HEK293T (cell line): ENCODE measurements at regions not wholly inside any gene's neighbourhood (a gene's known extent, or its start where the extent isn't known, plus 50 kb on each side); places are given as distances from the start of the nearest gene placed in this dataset.

ENCODE experiments used
- BHLHE40 ChIP-seq: fragments of 450-650 bp; IDR thresholded peaks from 2 replicates; pipeline ENCODE4 v1.6.1; 2016; ENCODE audit warnings: mild to moderate bottlenecking, moderate library complexity, borderline replicate concordance
- ELF4 ChIP-seq: fragments of 450-650 bp; IDR thresholded peaks from 2 replicates; pipeline ENCODE4 v1.6.1; 2017; ENCODE audit warnings: antibody characterized with exemption
- FOXM1 ChIP-seq: fragments of 450-650 bp; IDR thresholded peaks from 2 replicates; pipeline ENCODE4 v1.6.1; 2017; ENCODE audit warnings: mild to moderate bottlenecking, borderline replicate concordance
- SP1 ChIP-seq: fragments of 450-650 bp; IDR thresholded peaks from 2 replicates; pipeline ENCODE4 v1.6.1; 2017
- SUZ12 ChIP-seq: fragments of 450-650 bp; IDR thresholded peaks from 2 replicates; pipeline ENCODE4 v1.6.1; 2016; ENCODE audit warnings: mild to moderate bottlenecking

DNA sequence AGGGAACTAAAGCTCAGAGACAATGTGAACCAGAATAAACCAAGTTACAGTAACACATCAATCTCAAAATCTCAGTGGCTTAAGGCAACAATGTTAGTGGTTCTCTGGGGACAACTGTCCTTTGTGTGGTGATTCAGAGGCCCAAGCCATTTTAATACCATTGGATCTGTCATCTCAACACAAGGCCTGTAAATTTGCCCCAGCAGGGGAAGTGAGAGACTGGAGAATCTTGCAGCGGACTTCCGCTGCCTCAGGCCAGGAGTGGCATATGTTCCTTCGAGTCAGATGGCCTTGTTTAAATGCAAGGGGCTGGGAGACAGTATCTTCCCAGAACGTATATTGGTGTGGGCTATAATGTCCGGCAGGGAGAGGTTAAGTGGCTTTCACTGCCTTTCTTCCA is 126.0 kb downstream of the CD83 start:
- no peak for TF ChIP-seq FOXM1
- no peak for TF ChIP-seq BHLHE40
- TF ChIP-seq SP1: no peak
- no peak for TF ChIP-seq SUZ12
- TF ChIP-seq ELF4: no peak
